Dedifferentiated amniotic fluid mesenchymal stem cell (primary cell): ENCODE measurements at regions not wholly inside any gene's neighbourhood (a gene's known extent, or its start where the extent isn't known, plus 50 kb on each side); places are given as distances from the start of the nearest gene placed in this dataset.

Experiments
- DNase-seq: peaks from one replicate; pipeline ENCODE4 v3.0.0-alpha.2; 2016; ENCODE audit errors: extremely low spot score

DNA sequence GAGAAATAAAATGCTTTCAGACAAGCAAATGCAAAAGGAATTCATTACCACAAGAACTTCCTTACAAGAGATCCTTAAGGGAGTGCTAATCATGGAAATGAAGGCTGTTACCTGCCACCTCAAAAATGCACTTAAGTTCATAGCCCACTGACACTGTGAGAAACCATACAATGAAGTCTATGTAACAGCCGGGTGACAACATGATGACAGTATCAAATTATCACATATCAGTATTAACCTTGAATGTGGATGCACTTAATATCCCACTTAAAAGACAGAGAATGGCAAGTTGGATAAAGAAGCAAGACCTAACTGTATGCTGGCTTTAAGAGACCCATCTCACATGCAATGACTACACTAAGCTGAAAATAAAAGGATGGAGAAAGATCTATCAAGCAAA lies 403.4 kb upstream of the MC4R start:
- no peak for DNase-seq

DNA sequence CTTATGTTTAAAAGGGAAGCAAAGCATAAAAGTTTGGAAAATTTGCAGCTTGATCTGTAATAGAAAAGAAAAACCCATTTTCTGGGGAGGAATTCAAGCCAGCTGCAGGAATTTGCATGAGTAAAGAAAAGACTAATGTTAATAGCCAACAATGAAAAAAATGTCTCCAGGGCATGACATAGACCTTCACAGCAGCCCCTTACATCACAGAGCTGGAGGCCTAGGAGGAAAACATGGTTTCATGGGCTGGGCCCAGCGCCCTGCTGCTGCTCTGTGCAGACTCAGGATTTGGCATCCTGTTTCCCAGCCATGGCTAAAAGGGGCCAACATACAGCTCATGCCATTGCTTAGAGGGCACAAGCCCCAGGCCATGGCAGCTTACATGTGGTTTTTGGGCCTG lies 411.6 kb upstream of the MC4R start:
- no peak for DNase-seq

DNA sequence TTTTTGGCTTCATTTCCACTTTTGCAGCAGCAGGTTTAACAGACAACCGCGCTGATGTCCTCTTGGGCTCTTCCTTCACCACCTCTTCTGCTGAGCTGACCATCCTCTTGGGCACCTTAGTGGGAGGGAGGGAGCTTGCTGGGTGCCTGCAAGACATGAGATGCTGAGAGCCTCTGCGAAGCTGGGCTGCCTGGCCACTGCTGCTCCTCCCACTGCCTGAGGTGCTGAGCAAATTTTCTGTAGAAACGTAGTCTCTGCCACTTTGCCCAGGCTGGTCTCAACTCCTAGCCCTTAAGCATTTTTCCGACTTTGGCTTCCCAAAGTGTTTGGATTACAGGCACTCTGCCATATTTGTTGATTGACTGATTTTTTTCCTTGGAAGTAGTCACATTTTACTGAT lies 422.2 kb upstream of the MC4R start:
- DNase-seq: no peak

DNA sequence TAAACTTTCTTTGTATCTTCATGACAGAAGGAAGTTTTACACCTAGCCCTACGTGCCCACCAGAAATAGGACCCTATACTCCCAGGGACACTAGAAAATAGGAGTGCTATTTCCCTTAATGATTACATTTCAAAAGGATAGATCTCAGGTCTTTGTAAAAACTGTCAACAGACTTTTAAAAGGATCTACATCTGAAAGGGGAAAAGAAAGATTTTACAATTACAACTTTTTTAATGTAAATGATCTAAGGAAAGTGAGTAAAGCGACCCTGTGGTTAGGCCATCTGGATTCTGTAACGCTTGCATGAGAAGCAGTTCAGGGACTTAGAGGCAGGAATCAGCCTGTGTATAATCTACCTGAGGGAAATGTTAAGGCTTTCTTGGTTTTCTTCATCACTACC lies 431.8 kb upstream of the MC4R start:
- no peak for DNase-seq

DNA sequence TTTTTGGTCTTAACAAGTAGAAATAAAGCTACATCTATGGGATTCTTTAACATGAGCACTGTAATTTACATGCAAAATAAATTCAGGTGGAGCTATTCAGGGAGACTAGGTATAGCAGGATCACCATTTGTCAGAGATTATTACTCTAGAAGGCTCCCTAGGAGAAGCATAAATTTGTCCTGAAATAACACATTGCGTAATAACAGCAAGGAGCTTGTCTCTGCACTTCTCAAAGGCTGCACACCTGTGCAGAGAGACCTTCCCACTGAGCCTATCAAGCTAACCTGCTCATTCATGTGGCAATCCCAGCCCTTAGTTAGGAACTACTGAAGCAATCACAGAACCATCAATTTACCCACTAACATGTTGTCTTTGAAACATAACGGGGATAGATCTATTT lies 437.4 kb upstream of the MC4R start:
- no peak for DNase-seq

DNA sequence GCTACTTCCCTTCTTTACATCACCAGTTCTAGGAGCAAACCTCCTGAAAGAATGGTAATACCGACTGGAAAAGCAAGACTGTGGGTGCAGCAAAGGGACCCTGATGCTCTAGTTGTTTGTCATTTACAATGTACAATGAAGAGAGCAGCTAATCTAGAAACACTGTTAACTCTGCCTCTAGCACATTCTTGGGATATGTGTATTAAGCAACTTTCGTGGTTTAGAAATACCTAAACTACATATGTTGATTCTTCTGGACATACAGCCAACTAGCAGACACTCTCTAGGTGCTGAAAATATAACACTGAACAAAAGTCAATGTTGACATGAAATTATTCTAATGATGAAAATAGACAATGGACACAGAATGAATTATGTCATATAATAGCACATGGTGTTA lies 440.3 kb upstream of the MC4R start:
- no peak for DNase-seq

DNA sequence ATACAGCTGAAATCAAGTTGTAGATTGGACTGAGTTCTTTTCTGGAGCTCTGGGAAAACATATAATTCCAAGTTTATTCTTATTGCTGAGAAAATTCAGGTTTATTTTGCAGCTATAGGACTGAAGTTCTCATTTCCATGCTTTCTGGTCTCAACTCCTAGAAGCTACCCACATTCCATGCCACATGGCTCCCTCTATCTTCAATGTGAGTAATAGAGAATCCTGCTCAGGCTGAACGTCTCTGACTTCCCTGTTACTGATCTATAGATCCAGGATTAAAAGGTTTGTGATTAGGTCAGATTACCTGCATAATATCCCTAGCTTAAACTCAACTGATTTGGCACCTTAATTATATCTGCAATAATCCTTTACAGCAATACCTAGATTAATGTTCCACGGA lies 453.8 kb upstream of the MC4R start:
- DNase-seq: no peak

DNA sequence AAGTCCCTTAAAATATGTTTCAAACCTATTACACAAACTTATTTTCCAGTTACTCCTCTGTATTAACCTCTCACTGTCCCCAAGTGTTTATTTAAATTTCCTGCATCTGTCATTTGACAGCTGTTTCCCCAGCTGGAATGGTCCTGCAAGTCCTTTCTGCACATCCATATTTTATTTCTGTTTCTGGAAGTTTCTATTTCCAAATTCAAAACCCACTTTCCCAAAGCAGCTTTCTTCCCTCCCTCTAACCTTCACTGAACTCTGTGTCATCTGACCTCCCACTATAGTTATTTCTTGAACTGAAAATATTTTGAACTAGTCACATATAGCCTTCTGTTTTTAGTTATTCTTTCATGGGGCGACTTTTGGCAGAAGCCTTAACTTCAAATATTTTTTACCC lies 459.4 kb upstream of the MC4R start:
- no peak for DNase-seq

DNA sequence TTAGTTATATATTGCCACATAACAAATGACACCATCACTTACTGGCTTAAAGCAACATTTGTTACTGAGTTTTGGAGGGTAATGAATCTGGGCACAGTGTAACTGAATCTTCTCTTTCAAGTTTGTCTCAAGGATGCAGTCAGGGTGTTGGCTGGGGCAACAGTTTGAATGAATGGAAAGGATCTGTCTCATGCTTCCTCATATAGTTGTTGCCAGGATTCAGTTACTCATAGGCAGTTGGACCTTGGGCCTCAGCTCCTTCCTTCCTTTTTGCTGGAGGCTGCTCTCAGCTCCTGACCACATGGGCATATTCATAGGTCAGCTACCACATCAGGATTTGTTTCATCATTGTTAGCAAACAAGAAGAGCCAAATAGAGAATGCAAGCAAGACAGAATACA lies 466.1 kb upstream of the MC4R start:
- DNase-seq: no peak

DNA sequence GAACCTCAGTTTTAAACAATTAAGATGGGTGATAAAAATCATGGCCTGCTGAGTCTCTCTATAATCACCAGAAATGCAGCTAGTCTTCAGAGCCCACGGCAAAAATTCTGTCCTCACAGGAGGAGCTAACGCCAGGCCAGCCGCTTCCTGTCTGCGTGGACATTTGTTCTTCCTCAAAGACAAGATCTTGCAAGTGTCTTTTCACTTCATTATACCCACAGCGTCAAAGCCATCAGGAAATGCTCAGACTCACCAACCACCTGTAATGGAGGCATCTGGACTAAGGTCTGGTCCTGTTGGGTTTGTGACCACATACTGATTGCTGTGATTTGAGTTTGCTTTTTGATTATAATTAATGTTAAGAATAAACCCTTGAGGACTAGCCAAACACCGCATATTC lies 473.8 kb upstream of the MC4R start:
- DNase-seq: no peak

DNA sequence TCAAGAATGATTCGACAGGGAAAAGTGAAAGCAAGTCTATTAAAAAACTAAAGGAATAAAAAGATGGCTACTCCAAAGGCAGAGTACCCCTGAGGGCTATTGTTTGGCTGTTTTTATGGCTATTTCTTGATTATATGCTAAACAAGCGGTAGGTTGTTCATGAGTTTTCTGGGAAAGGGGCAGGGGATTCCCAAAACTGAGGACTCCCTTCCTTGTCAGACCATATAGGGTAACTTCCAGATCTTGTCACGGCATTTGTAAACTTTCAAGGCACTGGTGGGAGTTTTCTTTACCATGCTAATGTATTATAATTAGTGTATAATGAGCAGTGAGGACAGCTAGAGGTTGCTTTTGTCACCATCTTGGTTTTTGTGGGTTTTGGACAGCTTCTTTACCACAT lies 474.9 kb upstream of the MC4R start:
- DNase-seq: no peak

DNA sequence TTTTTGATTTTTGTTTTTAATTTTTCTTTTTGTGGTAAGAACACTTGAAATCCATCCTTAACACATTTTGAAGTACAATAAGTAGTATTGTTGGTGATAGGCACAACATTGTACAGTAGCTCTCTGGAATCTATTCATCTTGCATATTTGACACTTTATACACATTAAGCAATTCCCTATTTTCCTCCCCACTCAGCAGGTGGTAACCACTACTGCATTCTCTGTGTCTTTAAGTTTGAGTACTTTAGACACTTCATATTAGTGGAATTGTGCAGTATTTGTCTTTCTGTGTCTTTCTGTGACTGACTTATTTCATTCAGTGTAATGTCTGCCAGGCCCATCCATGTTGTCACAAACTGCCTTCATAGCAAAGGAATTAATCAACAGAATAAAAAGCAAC lies 471.7 kb upstream of the CDH20 start:
- no peak for DNase-seq

DNA sequence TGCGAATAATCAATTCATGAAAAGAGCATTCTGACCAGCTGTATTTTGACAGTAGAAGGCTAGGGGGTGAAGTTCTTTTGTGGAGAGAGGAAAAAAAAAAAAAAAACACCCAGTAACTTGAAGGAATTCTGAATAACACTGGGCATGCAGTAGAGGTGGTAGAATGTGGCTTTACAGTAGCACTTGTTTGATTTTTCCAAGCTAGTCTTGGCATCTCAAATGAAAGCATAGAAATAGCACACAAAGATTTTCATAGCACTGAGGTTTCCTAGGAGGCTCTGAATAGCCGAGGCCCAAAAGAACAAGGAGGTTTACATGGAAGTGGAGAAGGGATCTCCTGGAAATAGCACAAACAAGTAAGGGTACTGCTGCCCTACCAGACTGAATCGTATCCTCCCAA lies 470.2 kb upstream of the CDH20 start:
- no peak for DNase-seq

DNA sequence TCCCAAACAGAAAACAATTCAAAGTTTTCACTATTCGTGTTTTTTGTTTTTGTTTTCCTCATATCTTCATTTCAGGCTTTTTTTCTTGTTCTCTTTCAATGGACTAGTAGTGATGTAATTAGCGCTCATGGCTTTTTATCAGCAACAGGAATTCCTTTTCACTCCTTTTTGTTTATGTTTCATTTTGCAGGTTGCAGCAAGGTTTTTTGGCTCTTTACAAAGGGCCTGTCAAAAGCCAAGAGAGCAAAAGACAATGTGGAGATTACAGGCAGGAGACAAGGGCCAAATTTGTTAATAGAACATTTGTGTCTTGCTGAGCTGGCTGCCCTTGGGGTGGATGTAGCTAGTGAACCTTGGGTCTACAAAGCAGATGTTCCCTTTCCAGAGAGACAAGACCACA lies 467.4 kb upstream of the CDH20 start:
- no peak for DNase-seq

DNA sequence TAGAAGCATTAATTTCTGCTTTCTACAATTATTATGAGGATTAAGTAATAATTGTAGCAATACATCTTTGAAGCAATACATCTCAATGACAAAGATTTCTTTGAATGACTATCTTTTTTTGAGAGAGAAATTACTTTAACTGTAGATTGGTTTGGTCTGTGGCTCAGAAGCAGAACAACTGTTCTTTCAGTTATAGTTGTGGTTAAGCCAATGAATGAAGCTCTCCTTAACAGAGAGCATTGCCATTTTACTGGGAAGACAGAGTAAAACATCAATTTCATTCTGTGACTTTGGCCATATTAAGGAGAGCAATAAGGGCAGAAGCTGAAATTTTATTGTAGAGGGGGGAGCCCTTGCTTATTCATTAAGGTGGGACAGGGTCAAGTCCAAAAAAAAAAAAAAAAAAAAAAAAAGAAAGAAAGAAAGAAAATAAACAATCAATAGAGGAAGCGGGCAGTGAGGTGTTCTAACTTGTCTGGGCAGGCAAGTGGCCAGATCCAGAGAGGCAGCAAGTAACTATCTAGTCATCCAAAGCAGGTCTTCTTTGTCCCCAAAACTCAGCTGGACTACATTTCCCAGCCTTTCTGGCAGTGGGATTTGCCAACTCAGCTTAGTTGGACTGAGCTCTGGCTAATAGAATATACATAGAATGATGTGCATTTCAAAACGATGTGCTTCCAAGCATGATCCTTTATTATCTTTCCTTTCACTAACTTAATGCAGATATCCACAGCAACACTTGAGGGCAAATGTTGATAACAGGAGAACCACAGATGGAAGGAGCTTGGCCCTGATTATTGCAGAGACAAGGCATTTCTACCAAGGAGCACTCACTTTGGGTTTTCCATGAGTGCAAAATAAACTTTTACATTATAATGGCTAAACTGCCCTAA lies 462.7 kb upstream of the CDH20 start:
- DNase-seq: no peak

DNA sequence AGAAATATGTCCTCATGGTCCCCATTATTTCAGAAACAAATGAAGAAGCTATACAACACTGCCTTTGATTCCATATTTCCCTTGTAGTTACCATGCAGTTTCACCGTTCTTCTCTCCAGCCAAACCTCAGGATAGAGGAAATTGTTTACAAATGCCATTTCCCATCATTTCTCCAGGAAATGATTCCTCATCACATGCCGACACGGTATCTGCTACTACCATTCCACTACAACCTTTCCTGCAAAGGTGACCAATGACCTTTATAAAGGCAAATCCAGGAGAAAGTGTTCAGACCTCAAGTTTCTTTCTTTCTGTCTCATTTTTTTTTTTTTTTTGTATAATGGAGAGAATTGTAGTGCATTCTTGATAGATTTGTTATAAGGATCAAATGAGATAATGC lies 460.8 kb upstream of the CDH20 start:
- no peak for DNase-seq

DNA sequence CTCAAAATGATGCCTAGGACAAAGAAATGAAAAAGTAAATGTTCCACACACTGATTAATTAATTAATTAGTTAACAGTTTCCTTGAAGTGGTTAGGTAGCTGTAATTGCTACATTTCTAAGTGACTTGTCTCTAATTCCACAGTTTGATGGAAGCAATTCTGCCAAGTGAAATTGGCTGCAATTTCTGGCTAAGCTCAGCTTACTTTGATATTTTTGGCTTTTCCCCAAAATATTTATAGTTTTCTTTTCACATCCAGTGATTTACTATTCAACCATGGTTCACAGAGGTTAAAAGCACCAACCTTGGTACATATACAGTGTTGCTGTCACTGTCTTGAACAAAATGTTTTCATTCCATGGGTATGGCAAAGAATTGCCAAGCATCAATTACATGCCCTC lies 459.5 kb upstream of the CDH20 start:
- no peak for DNase-seq

DNA sequence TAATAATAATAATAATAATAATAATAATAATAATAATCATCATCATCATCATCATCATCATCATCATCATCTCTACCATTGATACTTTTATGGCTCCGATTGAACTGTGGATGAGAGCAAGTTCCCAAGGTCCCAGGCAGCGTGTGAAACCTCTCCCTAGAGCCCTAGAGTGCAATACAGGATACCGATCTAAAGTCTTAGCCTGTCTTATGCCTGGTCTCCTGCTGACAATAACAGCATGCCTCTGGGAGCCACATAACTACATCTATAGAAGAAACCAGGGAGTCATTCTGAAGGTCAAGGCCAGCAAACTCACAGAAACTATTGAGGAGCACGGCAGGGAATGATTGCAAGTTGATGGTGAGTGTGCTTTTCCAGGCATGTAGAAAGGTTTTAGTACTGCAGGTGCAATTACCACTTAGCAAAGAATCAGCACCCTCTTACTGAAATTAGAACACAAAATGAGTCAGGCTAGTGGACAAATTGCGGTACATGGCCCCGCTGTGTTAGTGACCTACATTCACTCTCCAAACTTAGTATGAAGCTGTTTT lies 457.2 kb upstream of the CDH20 start:
- DNase-seq: no peak

DNA sequence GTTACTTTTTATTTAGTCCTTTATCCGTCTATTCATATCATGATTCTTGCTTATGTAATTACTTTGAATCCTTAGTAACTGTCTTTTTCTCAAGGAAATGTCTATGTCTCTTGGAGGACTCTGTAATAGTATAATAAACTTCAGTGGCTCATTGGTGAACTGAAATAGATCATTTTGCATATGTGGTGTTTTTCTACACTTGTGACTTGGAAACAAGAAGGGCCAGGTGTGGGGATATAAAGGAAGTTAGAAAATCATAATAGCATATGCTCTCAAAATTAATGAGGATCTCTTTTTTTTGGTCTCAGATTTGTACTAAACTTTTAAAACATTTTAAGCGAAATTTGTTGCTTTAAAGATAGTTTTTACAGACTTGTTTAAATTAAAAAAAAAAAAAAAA lies 453.0 kb upstream of the CDH20 start:
- no peak for DNase-seq

DNA sequence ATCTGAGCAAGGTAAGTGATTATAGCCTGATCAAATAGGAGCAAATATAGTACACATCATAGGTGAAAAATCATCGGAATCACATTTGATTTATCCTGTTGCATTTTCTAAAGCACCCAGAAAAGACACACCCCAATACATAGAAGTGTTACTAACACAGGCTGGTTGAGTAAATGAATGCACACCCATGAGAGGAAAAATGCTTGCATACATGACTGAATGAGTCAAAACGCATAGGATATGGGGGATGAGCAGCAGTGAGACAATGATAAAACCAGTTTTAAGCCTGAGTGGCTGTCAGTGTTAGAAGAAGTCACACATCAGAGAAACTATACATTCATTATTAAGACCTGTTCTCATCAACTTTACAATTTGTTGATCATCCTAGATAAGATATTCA lies 449.6 kb upstream of the CDH20 start:
- DNase-seq: no peak

DNA sequence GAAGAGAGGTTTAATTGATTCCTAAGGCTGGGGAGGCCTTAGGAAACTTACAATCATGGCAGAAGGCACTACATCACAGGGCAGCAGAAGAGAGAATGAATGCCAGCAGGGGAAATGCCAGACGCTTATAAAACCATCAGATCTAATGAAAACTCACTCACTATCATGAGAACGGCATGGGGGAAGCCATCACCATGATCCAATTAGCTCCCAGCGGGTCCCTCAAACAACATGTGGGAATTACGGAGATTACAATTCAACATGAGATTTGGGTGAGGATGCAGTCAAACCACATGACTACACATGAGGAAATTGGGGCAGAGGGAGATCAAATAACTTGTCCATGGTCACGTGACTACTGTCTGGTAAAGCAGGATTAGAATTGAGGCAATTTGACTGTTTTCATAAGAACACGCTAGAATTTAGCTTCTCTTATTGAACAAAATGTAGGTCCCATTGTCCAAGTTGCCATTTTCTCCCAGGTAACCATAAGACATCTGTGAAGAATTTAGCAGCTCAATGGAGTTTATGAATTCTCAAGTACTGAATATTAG lies 445.1 kb upstream of the CDH20 start:
- no peak for DNase-seq

DNA sequence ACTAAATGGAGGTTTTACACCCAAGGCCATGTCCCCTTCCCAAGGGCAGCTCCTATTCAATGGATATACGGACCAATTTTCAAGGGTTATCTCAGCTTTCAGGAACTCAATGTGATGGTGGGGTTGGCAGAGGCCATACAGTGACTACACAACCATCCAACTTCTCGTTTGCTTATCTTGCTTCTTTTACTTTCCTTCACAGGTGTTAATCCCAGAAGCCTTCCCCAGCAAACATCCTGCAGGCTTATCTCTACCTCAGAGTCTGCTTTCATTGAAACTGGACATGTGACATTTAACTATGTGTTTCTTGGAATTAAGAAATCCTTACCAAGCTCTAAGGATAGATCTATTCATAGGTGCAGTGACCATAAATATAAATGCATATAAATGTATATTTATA lies 443.8 kb upstream of the CDH20 start:
- no peak for DNase-seq

DNA sequence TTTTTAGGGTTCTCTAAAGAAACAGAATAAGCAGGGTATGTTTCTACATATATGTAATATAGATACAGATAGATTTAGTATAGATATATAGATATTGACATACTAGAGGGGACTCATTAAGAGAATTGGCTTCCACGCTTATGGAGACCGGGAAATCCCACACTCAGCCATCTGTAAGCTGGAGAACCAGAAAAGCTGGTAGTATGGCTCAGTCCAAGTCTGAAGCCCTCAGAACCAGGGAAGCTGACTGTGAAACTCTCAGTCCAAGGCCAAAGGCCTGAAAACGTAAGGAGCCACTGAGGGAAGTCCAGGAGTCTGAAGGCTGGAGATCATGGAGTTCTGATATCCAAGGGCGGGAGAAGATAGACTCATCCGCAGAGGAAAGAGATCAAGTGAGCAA lies 441.3 kb upstream of the CDH20 start:
- DNase-seq: no peak

DNA sequence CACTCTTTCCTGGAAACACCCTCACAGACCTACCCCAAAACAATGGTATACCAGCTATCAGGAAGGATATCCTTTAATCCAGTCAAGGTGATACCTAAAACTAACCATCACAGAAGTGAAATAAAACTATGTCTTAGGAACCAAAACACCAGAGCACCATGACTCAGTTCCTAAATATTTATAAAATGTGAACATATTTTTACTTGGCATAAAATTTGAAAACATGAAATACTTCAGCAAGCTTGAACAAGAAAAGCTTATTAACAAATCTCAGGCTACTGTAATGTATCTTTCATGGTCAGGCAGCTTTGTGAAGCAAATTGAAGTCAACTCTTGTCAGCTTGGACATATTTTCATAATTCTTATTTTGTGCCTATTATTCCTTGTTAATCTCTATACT lies 440.8 kb upstream of the CDH20 start:
- peak; percentile 33 for DNase-seq
